Fibroblast of the conjunctiva (primary cell): ENCODE measurements at regions not wholly inside any gene's neighbourhood (a gene's known extent, or its start where the extent isn't known, plus 50 kb on each side); places are given as distances from the start of the nearest gene placed in this dataset.
"Not testable (repeated sequence)": the region's sequence is repeated elsewhere in the genome, so short reads cannot be mapped to it uniquely, and the experiment has no call there.

ENCODE experiments used
- DNase-seq: peaks from one replicate; pipeline ENCODE4 v3.0.0-alpha.2; 2010; ENCODE audit warnings: low read depth

DNA sequence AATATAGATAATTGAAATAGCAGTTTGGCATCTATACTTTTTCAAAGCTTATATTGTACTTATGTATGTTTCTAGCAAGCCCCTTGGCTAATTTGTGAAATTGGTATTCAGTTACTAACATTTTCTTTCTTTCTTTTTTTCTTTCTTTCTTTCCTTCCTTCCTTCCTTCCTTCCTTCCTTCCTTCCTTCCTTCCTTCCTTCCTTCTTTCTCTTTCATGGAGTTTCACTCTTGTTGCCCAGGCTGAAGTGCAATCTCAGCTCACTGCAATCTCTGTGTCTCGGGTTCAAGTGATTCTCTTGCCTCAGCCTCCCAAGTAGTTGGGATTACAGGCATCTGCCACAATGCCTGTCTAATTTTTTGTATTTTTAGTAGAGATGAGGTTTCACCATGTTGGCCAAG lies 215.4 kb downstream of the NNT start:
- DNase-seq = not testable (repeated sequence)

DNA sequence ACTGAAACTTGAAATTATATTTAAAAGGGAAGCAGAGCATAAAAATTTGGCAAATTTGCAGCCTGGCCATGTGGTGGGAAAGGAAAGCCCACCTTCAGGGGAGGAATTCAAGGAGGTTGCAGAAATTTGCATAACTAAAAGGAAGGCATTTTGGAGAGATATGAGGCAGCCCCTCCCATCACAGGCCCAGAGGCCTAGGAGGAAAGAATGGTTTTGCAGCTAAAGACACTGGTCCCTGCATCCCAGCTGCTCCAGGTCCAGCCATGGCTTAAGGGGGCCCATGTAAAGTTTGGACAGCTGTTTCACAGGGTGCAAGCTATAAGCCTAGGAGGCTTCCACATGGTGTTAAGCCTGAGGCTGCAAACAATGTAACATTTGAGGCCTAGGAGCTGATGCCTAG lies 212.5 kb downstream of the NNT start:
- DNase-seq = no peak

DNA sequence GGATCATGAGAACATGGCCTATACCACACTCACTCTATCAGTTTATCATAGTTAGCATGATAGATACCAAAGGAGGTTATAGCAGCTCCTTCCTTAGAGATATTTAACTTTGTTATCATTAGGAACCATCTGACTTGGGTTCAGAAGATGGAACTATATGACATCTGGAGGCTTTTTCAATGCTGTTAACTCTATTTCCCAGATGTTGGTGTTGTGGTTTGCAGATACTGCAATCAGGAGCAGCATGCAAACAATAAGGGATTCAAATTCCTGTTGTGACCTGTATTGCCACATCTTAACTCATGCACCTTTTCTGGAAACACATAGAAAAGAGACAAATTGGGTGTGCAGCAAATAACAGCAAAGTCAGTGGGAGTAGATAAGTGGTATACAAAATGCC lies 201.7 kb downstream of the NNT start:
- no peak for DNase-seq

DNA sequence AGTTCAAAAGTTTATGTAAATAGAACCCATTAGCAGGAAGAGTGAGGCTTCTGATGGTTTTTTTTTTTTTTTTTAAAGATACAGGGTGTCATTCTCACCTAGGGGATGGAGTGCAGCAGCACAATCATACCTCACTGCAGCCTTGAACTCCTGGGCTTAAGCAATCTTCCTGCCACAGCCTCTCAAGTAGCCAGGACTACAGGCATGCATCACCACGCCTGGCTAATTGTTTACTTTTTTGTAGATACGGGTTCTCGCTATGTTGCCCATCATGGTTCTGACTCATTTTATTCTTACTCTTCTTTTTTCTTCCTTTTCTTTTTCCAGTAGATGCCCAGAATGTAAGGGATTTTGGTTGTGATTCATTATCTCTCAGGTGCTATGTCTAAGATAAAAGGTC lies 201.1 kb downstream of the NNT start:
- DNase-seq = no peak

DNA sequence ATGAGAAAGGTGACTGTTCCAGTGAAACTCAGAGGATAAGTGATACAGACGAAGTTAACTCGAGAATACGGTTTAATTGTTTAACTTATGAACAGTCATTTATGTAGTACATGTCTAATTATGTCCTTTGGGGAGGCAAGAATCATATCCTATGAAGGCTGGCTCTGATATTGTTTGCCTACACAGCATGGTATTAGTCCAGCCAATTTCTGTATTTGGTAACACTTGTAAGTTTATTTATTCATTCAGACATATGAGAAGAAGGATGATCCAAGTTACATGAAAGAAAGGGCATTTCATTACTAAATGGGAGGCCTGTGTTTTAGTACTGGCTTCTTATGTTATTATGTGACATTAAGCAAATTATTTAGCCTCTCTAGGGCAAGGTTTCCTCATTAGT lies 199.7 kb downstream of the NNT start:
- DNase-seq = no peak

DNA sequence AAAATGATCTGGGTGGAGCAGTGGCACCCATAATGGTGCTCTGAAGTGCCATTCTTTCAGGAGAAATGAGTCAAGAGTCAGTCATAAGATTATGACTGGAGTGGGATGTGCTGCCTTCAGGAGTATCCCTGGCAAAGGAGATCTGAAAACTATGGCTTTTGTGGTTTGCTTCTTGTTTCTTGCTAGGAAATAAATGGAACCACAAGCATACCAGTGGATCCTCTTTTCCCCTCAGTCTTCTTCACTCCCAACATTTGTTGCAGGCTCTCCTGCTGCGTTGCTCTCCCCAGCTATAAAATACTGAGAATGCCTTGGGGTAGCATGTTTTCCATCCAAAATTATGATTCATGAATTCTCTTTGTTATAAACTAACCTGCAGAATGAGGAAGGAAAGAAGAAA lies 199.1 kb downstream of the NNT start:
- peak; percentile 1 for DNase-seq

DNA sequence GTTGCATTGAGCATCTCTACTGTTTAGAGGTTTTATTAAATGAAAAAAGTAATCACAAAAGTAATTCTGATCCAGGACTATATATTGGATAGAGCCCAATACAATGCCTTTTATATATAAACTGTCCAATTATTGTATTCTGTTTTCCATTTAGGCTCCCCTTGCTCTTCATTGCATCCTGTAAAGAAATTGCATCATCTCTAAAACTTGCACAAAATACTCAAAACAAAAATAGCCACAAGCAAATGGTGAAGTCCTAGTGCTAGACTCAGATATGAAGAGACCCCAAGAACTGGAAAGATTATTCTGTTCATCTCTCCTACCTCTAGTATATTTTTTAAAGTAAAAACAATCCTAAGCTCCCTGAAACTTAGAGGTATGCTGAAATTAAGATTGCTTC lies 195.8 kb downstream of the NNT start:
- DNase-seq = no peak

DNA sequence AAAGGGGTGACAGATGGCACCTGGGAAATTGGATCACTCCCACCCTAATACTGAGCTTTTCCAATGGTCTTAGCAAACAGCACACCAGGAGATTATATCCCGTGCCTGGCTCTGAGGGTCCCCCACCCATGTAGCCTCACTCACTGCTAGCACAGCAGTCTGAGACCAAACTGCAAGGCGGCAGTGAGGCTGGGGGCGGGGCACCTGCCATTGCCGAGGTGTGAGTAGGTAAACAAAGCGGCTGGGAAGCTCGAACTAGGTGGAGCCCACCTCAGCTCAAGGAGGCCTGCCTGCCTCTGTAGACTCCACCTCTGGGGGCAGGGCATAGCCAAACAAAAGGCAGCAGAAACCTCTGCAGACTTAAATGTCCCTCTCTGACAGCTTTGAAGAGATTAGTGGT lies 188.9 kb downstream of the NNT start:
- not testable (repeated sequence) for DNase-seq

DNA sequence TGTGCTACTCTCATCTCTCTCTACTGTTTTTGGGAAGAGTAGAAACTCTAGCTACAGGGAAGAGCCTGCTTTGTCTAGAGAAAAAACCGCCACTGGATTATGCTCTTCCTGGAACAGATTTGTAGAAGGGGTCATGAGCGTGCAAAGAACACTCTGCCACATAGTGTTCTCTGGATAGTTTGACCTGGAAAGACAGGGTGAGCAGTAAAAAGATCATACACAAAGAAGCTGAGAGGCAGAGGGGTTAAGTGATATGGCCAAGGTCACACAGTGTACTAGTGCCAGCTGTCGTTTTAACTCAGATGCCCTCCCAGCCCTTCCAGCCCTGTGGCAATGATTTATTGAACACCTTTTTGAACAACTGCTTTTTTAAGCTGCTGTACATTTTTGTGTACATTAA lies 182.2 kb downstream of the NNT start:
- no peak for DNase-seq

DNA sequence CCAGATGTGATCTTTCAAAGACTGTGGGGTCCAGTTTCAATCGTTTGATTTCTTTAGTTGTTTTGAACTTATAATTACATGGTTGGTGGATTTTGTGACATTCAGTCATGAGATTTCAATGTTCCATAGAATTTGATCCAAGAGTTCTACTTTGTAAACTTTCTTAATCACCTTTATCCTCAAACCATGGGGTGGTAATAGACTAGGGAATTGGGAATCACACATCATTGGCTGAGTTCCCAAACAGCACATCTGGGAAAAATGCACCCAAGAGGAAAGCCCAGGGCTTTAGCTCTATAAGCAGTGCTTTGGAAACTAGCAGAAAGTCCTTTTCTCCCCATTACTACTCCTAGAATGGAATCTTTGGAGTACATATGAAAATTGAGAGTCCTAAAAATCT lies 177.6 kb downstream of the NNT start:
- peak; percentile 3 for DNase-seq

DNA sequence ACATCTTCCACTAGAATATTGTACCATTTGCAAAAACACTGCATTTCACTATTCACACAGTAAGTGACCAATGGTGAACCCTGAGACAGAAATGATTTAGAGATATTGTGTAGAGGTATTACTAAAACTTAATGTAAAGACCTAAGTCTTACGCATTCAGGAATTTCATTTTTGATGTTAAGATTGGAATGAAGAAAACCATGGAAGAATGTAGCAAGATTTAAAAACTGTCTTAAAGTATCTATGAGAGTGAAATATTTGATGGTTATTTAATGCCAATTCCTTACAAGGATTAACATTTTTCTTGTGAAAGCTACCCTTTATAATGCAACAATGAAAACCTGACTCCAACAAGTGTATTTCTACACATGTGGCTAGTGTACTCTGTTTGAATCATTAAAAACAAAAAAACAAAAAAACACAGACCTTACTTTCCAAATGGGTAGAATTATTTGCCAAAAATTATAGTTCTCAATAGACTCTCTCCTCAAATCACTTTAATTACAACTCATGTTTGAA lies 172.0 kb downstream of the NNT start:
- no peak for DNase-seq

DNA sequence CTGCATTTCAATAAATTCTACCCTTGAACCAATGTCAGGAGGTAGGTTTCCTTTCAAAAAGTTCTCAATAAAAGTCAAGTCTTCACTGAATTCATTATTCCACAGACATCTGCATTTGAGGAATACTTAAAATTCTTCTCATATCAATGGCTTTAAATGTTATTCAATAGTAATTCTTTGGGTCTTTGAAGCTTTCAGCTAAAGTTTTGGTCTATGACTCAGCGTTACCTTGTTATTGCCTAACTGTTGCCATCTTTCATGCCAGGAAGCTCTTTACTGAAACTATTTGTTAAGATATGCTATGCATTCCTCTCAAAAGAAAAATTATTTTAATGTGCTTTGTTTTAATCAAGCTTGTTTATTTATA lies 170.5 kb downstream of the NNT start:
- peak; percentile 52 for DNase-seq

DNA sequence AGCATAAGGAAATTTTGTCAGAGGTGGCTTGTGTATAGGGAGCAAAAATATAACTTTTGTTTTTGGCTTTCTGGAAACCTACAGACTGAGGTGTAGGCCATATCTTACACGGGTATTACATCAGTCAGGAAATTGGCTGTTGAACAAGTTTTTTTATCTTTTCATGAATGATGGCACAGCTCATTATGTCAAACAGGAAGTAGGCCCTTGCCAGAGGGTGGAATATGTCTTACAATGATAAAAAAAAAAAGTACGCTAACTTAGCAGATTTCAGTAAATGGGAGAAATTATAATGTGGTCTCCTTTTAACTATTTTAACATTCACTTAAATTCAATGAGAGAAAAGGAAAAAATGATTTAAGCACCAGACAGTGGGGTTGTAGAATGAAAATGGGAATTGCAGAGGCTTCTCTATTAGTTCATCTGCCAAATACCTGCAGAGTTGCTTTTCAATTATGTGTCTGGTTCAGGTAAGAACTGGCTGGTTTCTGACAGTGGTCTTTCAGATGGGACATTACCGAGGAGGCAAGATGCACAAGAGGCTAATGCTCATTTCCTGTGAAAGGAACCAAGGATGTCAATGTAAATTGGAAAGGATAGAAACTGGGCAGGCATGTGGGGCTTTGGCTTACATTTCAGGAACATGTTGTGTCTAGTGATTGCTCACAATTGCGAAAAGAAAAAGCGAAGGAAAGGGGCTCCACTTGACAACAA lies 169.9 kb downstream of the NNT start:
- DNase-seq = peak; percentile 67

DNA sequence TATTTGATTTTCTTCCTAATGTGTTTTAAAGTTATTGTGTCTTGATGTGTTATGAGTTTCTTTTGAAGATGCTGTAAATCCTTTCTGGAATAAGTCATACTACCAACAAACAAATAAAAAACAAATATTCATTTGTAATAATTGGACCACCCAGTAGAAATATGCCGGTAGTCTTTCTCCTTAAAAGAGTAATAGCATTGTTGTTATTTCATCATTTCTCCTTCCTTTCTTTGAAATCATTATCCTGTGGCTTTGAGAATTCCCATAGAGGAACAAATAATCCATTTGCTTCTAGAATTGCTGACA lies 169.4 kb downstream of the NNT start:
- no peak for DNase-seq

DNA sequence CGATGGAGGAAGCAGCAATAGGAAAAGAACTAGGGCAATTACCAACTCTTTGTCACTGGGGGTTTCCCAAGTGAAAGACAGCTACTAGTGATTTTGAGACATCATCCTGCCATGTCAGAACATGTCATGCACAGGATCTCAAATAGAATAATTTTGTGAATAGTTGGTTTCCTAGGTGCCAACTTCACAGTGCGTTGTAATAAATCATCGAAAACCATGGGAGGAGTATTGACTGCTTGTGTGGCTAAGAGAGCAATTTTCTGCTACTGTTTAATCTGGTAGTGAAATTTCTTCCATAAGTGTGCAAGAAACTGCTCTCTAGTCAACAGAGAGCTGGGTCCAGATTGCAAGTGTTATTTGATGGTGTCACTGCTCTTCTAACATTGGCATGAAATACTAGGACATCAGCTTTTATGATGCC lies 168.6 kb downstream of the NNT start:
- no peak for DNase-seq

DNA sequence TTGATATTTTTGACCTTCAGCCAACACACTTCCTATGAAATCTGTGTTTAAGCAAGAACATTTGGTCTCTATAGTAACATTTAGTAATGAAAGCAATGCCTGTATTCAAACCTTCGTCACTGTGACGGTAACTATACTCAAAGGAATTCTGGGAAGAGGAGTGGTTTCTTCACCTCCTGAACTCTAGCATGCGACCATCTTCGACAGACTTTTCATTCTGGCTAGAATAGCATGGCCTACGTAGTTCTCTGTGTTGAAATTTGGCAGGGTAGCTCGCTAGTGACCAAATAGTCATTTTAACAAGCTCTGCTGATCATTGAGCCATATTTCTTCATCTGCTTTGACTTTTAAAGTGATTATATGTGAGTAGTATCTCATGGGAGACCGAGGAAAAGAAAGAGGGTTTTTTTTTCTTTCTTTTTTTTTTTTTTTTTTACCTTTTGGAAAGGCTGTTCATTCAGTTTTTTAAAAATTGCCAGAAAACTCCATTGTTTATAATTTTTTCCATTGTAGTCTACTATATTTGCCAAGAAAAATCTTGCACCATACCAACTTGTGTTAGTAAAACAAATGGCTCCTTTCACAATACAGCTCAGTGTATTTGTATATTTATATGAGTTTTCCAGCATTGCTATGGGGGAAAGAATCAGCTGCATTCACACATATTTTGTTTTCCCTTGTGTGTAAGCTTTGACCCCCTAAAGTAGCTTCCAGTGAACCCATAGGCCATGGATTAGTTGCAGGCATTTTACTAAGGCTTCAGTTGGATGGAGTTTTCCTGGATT lies 166.8 kb downstream of the NNT start:
- DNase-seq = peak; percentile 93
